Right kidney (tissue), 1 donor: ENCODE measurements at regions not wholly inside any gene's neighbourhood (a gene's known extent, or its start where the extent isn't known, plus 50 kb on each side); places are given as distances from the start of the nearest gene placed in this dataset.
A peak's percentile ranks its signal among the peaks of the same experiment; 100 is the strongest.
"Not testable (repeated sequence)": the region's sequence is repeated elsewhere in the genome, so short reads cannot be mapped to it uniquely, and the experiment has no call there.

ENCODE experiments used
- DNase-seq: peaks from one replicate; pipeline ENCODE4 v3.0.0-alpha.2; 2016

- DNase-seq: no peak
Observed at GRCh38 chr13:76610819-76611415, 275.3 kb downstream of the KCTD12 start.

DNA sequence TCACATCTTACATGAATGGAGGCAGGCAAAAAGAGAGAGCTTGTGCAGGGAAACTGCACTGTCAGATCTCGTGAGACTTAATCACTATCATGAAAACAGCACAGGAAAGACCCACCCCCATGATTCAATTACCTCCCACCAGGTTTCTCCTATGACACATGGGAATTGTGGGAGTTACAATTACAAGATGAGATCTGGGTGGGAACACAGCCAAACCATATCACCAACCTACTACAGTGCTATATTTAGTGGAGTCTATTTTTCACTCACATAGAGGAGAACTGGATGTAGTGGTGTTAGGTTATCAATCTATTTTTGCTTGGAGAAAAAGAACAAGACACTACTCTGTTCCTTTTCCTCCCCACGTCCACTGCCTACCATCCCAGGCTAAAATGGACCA, 276.6 kb downstream of the KCTD12 start:
- DNase-seq: no peak

GRCh38 chr13:76607866-76608265, 278.3 kb downstream of the KCTD12 start:
- DNase-seq: no peak

GRCh38 chr13:76600081-76600480, 286.1 kb downstream of the KCTD12 start:
- no peak for DNase-seq

DNA sequence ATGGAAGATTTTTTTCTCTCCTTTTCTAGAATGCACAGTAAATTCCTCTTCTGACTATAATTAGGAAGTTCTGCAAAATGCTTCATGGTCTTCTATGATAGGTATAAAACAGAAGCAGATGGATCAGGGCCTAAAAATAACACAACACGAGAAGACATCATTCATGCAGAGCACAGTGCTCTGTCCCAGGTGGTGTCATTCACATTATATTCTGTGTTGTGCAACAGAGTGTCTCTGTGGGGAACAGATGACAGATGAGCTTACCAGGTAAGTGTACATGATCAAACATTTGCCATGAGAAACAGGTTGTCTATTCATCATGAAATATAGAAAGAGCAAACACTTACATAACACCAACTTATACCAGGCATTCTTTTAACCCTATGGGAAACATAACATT, 288.3 kb downstream of the KCTD12 start:
- DNase-seq: no peak

GRCh38 chr13:76596216-76596615, 290.0 kb downstream of the KCTD12 start:
- DNase-seq: no peak

- DNase-seq: no peak
Observed at GRCh38 chr13:76594435-76594834, 291.8 kb downstream of the KCTD12 start.

DNA sequence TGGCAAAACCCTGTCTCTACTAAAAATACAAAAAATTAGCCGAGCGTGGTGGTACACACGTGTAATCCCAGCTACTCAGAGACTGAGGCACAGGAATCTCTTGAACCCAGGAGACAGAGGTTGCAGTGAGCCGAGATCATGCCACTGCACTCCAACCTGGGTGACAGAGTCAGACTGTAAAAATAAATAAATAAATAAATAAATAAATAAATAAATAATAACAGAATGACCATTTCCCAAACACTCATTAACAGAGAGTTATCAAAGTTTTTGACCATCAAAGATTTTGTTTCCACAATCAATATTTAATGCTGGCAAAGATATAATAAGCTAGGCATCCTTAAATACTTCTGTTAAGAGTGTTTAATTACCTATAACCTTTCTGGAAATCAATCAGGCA, 299.4 kb downstream of the KCTD12 start:
- DNase-seq: no peak

DNA sequence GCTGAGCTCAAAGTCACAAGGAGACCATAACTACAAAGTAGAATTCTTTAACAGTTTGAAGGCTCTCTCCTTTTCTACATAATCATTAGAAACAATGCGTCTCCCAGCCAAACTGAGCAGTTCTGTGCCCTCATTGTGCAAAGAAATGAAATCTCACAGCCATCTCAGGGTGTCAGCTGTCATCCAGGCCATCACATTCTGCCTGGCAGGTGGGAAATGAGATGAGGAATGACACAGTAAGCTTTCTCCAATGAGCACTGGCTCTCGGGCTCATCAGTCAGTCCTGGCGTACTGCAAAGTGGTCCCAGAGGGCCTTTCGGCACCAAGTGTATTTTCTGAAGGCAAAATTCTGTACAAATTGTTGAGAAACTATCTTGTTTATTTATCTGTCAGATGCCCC, 306.5 kb downstream of the KCTD12 start:
- DNase-seq: no peak

GRCh38 chr13:76575634-76576033, 310.6 kb downstream of the KCTD12 start:
- not testable (repeated sequence) for DNase-seq

DNA sequence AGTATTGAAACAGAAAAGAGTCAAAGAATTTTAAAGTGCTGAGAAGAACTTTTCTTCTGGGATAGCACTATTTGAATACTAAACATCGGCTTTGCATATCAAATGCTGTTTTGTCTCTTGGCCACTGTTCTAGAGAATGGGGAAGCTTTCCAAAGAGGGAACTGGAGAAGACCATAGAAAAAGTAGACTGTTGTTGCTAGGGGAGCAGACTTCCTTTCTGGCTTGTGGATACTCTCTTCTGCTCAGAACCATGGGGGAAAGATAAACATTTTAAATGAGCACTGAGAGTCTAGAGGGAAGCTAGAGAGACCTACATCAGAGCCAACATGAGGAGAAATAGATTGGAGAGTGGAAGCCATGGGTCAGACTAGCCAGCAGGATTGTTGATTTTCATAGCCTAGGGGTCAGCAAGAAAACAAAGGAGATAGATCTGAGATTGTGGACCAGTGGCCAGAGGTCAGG, 315.7 kb downstream of the KCTD12 start:
- no peak for DNase-seq

DNA sequence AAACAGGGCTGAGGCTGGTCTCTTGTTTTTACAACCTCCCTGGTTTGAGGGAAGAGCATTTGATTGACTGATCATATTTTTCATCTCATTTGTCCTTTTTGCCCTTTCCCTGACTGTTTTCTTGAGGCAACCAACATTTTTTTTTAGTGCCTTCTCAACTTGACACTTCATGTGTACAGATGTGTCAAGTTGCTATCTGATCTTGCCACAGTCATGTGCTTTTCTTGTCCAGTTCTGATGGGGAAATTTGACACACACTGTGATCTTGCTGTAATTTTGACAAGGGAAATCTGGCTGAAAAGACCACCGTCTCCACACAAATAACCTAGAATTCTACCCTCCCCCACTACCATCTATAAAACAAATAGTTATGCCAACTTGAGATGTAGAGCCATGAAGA, 329.6 kb downstream of the KCTD12 start:
- DNase-seq: peak; percentile 6

- DNase-seq: no peak
Observed at GRCh38 chr13:76552807-76553206, 333.4 kb downstream of the KCTD12 start.

GRCh38 chr13:76552041-76552772, 334.0 kb downstream of the KCTD12 start:
- DNase-seq: no peak

DNA sequence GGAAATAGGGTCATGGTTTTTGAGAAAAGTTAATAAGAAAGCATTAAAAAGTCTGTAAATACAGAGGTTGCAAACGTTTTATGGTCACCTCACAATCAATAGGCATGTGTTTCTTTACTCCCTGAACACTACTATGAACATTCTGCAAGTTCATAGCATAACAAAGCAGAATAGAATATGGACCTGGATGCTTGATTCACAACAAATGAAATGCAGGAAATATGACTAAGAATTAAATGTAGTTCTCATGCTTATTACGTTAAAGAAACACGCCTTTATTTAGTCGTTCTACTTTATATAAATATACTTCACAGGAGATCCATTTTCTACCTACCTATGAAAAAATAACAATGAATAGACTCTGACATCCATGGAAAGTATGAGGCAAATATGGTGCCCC, 344.0 kb downstream of the KCTD12 start:
- DNase-seq: no peak

DNA sequence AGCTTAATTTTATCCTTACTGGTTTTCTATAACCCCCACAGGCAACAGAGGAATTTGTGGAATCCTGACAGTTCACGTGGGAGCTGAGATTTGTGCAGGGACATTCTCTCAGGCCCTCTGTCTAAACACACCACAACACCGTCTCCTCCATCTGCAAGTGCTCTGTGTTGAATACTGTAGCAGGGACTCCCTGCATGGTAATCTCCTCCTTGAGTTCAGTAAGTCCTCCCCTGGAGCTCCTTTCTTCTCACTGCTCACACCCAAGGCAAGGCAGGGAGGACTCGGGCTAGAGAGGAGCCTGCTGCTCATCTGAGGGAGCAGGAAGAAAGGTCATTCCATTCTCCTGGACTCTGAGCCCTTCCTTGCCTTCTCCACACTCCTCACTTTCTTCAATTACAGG, 348.2 kb downstream of the KCTD12 start:
- DNase-seq: no peak

GRCh38 chr13:76533251-76533650, 353.0 kb downstream of the KCTD12 start:
- DNase-seq: no peak

- DNase-seq: no peak
Observed at GRCh38 chr13:76527041-76527440, 359.2 kb downstream of the KCTD12 start.

GRCh38 chr13:76523740-76524340, 362.4 kb downstream of the KCTD12 start:
- no peak for DNase-seq

DNA sequence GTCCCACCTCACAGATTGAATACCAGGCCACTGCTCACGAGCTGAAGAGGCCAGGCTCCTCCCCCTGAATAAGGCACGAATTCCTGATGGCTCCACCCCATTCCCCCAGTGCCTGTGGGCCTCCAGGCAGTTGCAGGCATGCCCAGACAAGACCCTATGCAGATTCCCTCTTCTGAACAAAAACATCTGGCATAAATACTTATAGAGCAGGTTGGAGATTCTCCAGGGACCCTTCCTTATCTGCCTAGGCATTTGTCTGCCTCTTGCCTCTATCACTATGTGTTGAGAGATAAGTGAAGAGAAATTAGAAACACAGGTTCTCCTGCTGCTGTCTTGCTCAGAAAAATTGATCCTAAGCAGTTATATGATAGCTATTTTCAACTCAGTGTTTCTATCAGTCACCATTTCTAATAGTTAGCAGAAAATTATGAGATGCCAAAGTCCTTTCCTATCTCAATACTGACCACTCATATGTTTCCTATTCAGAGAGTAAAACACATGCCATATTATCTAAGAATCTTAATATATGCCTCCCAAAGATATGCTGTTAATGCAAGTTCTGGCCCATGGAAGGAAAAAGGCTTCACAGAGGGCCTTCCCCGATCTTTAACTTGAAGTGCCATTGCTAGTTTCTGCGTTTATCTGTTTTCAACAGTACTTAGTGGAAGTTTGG, 364.0 kb downstream of the KCTD12 start:
- DNase-seq: no peak

DNA sequence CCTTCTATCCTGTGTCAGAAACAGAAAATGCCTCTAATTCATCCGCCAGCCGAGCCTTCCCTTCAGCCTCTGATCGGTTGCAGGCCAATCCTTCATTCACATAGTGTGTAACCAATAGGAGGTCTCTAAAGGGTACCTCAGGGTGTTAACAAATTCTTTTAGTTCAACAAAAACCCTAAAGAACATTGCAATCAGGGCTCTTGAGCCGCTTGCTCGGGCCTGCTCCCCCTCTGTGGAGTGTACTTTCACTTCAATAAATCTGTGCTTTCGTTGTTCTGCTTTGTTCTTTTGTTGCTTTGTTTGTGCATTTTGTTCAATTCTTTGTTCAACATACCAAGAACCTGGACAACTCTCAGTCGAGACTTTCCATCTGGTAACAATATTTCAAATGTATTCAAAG, 366.5 kb downstream of the KCTD12 start:
- no peak for DNase-seq

DNA sequence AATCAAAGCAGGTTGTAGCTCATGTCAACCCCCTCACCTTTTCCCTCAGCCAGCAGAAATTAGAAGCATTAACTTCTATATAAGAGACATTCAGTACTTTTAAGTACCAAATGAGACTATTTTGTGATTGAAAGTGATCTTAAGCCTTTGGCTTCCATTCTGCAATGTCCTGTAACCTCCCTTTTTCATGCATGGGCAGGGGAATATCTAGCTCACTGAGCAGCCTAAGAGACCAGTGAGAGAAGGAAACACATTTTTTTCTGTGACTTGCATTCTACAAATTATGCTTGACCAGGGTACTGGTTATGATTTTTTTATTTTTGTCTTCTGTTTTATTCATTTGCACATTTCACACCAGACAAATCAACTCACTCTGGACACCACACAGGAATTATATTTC, 369.6 kb downstream of the KCTD12 start:
- no peak for DNase-seq

- no peak for DNase-seq
Observed at GRCh38 chr13:76516013-76516412, 370.2 kb downstream of the KCTD12 start.
